ENCODE measurements at regions not wholly inside any gene's neighbourhood (a gene's known extent, or its start where the extent isn't known, plus 50 kb on each side); places are given as distances from the start of the nearest gene placed in this dataset.
"Not testable (repeated sequence)": the region's sequence is repeated elsewhere in the genome, so short reads cannot be mapped to it uniquely, and the experiment has no call there.

- in situ Hi-C loops (cut with MboI; ENCODE audit: low sequenced_read_pairs), result no loop called here
Observed at GRCh38 chr12:5259523-5259922, 172.4 kb upstream of the NTF3 start.

- in situ Hi-C loops (cut with MboI; ENCODE audit: low sequenced_read_pairs), result no loop called here
Observed at GRCh38 chr12:5260086-5260485, 171.8 kb upstream of the NTF3 start.

- in situ Hi-C loops (cut with MboI; ENCODE audit: low sequenced_read_pairs), result no loop called here
Observed at GRCh38 chr12:5260591-5261086, 171.3 kb upstream of the NTF3 start.

- in situ Hi-C loops (cut with MboI; ENCODE audit: low sequenced_read_pairs), result no loop called here
Observed at GRCh38 chr12:5262450-5262849, 169.5 kb upstream of the NTF3 start.

GRCh38 chr12:5262885-5263284, 169.0 kb upstream of the NTF3 start:
- in situ Hi-C loops (cut with MboI; ENCODE audit: low sequenced_read_pairs), result no loop called here

GRCh38 chr12:5264006-5264405, 167.9 kb upstream of the NTF3 start:
- in situ Hi-C loops (cut with MboI; ENCODE audit: low sequenced_read_pairs), result no loop called here

- in situ Hi-C loops (cut with MboI; ENCODE audit: low sequenced_read_pairs), result no loop called here
Observed at GRCh38 chr12:5267603-5268423, 164.1 kb upstream of the NTF3 start.

GRCh38 chr12:5268424-5269210, 163.3 kb upstream of the NTF3 start:
- in situ Hi-C loops (cut with MboI; ENCODE audit: low sequenced_read_pairs), result no loop called here

DNA sequence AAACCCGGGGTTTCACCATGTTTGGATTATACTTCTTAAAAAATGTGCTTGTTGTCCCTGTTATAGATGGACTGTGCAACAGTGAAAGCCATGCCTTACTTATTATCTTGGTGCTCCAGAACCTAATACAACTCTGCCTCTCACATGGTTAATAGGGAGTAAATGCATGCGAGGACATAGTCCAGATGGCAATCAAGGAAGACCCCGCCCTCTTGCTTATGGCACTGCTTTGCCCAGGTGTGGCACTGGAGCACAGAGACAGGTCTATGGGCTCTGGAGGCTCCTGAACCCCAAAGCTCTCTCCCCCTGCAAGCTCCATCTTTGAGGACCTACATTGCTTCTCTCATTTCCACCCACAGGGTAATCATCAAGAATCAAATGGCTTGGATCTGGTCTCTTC, 162.1 kb upstream of the NTF3 start:
- in situ Hi-C loops (cut with MboI; ENCODE audit: low sequenced_read_pairs), result no loop called here

DNA sequence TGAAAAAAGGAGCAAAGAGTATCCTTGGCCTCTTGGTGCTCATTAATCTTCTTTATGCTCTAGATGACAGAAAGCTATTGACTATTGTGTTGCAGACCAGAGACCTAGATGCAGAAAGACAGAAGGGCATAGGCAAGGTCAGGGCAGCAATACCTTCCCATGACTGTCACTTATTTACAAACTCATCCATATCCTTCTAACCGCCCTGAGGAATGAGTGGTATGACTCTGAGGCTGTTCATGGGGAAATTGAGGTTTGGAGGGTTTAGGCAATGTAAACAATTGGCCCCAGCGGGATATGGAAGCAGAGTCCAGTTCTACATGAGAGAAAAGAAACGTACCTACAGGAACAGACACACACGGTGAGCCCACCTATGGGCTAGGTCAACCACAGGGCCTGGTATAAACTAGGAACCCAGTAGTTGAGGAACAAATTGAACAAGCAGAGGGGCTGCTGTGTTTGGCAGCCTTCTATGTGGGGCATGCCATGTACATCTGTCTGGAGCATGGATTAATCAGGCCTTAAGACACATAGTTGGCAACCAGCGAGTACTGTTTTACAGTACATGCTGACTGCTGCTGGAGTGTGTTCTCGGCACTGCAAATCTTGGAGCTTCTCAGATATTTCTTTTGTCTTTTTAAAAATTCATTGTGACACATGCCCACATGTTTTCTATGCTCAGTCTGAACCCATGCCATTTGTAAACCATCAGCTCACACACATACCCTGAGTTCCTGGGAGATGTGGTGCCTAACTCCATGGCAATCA, 159.7 kb upstream of the NTF3 start:
- in situ Hi-C loops (cut with MboI; ENCODE audit: low sequenced_read_pairs), result no loop called here

- in situ Hi-C loops (cut with MboI; ENCODE audit: low sequenced_read_pairs), result no loop called here
Observed at GRCh38 chr12:5273709-5274108, 158.2 kb upstream of the NTF3 start.

DNA sequence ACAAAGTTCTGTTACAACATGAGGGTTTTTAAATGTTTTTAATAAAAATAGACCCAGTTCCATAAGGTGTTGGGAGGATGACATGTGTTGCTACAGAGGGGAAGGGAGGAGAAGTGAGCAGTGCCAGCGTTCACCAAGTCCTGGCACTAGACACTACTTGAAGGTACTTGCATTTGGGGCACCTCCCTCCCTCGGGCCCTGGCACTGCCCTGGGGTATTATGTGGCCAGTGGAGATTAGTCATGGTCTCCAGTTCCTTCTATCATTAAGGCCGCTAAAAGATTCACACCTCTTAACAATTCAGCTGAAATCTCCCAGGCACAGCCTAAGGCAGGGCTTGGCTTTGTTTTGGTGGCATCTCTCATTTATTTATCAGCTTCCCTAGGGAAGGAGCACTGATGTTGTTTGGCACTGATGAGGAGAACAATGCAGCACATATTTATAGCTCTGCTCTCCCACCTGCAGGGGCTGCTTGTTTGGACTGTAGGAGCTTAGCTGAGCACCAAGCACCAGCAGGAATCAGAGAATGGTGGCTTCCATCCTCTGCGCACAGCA, 155.5 kb upstream of the NTF3 start:
- in situ Hi-C loops (cut with MboI; ENCODE audit: low sequenced_read_pairs), result no loop called here

- in situ Hi-C loops (cut with MboI; ENCODE audit: low sequenced_read_pairs), result no loop called here
Observed at GRCh38 chr12:5280086-5280485, 151.8 kb upstream of the NTF3 start.

- in situ Hi-C loops (cut with MboI; ENCODE audit: low sequenced_read_pairs), result not testable (repeated sequence)
Observed at GRCh38 chr12:5290368-5290767, 141.5 kb upstream of the NTF3 start.

- in situ Hi-C loops (cut with MboI; ENCODE audit: low sequenced_read_pairs), result no loop called here
Observed at GRCh38 chr12:5292651-5293050, 139.3 kb upstream of the NTF3 start.

DNA sequence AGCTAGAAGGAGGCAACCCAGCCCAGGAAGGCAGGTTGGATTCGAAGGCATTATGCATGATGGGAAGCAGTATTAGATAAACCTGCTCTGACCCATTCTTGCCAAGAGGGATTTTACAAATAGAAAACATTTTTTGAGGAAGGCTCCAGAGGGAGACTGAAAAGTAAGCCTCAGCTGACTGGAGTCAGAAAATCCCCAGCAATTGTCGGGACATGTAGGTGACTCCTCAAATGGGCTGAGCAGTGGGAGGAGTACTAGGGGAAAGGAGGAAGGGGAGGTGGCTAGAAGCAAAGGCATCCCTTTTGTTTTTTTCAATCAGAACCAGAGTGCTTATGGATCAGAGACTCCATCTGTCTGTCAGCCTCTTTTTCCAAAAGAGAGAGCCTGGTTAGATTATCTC, 138.1 kb upstream of the NTF3 start:
- in situ Hi-C loops (cut with MboI; ENCODE audit: low sequenced_read_pairs), result no loop called here

DNA sequence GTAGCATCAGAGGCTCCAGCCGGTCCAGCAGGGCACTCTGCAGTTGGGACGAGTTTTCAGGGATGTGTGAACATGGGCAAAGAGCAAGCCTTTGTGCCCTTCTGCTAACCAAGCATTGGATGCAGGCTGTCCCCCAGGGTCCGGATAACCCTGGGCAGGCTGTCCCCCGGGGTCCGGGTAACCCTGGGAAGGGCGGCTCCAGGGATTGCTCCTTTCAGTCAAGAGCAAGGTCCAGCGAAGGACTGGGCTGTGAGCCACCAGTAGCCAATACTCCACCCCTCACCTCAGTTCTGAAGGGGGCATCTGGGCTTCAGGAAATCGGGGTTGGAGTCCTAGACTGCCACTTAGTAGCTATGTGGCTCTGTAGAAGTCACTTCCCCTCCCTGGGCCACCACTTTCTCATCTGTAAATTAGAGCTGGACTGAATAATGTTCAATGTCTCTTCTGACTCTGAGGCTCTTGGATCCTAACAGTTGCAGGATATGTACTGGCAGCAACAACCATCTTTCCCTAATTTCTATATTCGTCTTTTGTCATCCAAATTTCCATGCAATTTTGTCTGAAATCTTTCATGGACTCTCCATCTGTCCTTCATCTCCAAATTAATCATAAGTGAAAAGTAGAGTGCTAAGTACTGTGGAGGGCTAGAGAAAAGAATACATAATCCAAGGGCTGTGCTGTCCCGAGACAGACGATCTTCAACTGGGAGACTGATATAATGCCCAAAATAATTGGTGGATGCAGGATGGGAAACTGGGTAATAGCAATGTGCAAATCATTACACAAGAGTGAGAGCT, 137.4 kb upstream of the NTF3 start:
- in situ Hi-C loops (cut with MboI; ENCODE audit: low sequenced_read_pairs), result no loop called here

DNA sequence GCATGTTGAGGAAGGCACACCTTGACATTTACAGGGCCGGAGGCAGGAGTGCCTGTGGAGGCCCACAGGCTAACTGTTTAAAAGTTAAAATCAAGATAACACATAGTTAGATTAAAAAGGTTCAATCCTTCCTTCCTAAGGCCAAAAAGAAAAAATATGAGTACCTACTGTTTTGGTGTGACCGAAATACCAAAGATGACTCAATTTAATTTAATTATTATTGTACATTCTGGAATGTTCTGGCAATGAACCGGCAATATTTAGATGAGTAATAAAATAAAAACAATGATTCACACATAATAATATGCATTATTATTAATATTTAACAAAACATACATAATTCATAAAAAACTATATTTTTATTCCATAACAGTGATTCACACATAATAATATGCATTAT, 136.8 kb upstream of the NTF3 start:
- in situ Hi-C loops (cut with MboI; ENCODE audit: low sequenced_read_pairs), result no loop called here

DNA sequence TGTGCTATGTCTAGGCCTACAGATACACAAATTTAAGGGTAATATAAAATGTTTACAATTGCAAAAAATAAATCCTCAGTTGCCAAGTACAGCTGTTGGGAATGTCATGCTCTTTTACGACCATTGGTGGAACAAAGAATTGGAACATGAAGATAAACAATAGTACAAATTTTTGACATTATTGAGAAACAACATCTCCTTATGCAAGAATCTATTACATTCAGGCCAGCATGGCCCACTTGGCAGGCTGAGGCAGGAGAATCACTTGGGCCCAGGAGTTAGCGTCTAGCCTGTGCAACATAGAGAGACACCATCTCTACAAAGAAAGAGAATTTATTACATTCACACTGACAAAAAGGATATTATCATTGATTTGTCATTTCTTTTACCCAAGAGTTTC, 135.9 kb upstream of the NTF3 start:
- in situ Hi-C loops (cut with MboI; ENCODE audit: low sequenced_read_pairs), result no loop called here

- in situ Hi-C loops (cut with MboI; ENCODE audit: low sequenced_read_pairs), result no loop called here
Observed at GRCh38 chr12:5301539-5301938, 130.4 kb upstream of the NTF3 start.

All from HL-60/S4 treated with retinoic acid at 250 ng/mL for 4 days and 3 days (cell line).